Thyroid gland (tissue), 4 donors: ENCODE measurements at regions not wholly inside any gene's neighbourhood (a gene's known extent, or its start where the extent isn't known, plus 50 kb on each side); places are given as distances from the start of the nearest gene placed in this dataset.
A peak's percentile ranks its signal among the peaks of the same experiment; 100 is the strongest.

Experiments used
- DNase-seq, 2 donors: peaks; one replicate each; pipeline ENCODE4 v3.0.0-alpha.2; 2019
- H3K27ac ChIP-seq, 3 donors: fragments of 200-600 bp; sonication (generic); 1 replicate in 2 of 3; 2 replicates in 1 of 3; pipeline ENCODE4 v1.5.1; 2016 to 2019; ENCODE audit warnings: mild to moderate bottlenecking in 1 of 3, moderate library complexity in 1 of 3
- H3K27me3 ChIP-seq: fragments of 200-600 bp; sonication (generic); one replicate; pipeline ENCODE4 v1.5.1; 2019
- H3K36me3 ChIP-seq, 2 donors: fragments of 200-600 bp; sonication (generic); one replicate each; pipeline ENCODE4 v1.5.1; 2016 to 2019
- H3K4me1 ChIP-seq, 2 donors: fragments of 200-600 bp; sonication (generic); one replicate each; pipeline ENCODE4 v1.5.1; 2017 to 2019
- H3K4me3 ChIP-seq, 3 donors: fragments of 200-600 bp; sonication (generic); replicated peaks in 1 of 3; 1 replicate in 2 of 3; 2 replicates in 1 of 3; pipeline ENCODE4 v1.5.1; 2016; ENCODE audit warnings: mild to moderate bottlenecking in 1 of 3
- H3K9me3 ChIP-seq: fragments of 200-600 bp; sonication (generic); one replicate; pipeline ENCODE4 v1.5.1; 2017
- CTCF ChIP-seq, 6 experiments: fragments of 200-600 bp in 3 of 6; fragments of 450-650 bp in 3 of 6; sonication (generic) in 3 of 6; IDR thresholded peaks; one replicate each; pipeline ENCODE4 v1.5.1; 2016 to 2019; ENCODE audit warnings: antibody characterized with exemption in 6 of 6, mild to moderate bottlenecking in 2 of 6, inconsistent platforms in 1 of 6, moderate library complexity in 1 of 6
- POLR2A ChIP-seq, 2 donors: fragments of 450-650 bp; IDR thresholded peaks; one replicate each; pipeline ENCODE4 v1.6.1; 2017; ENCODE audit warnings: antibody characterized with exemption in 2 of 2, mild to moderate bottlenecking in 2 of 2, moderate library complexity in 1 of 2
- WGBS, 2 donors: methylation state at CpG; one replicate each; pipeline ENCODE4 v1.1.5; 2017; 5-methylcytosine and 5-hydroxymethylcytosine counted together
- intact Hi-C: fragments of 100-400 bp; cut with DNase I; formaldehyde crosslinking; loops from one replicate; pipeline ENCODE4 v1.15.1; 2023

GRCh38 chr4:133565379-133565778 lies 416.3 kb downstream of the PCDH10 start:
- no peaks in the 10 kb centered on the region for H3K27me3 ChIP-seq
- WGBS, 2 donors, result 0 to 6% methylated on average over 1 of the region's 1 CpG
- H3K4me3 ChIP-seq, result no peak overlapping the region
- H3K9me3 ChIP-seq, result no peaks in the 10 kb centered on the region
- DNase-seq, result no peak
- H3K36me3 ChIP-seq, result no peaks in the 10 kb centered on the region
- no peak for TF ChIP-seq CTCF (IDR thresholded peaks at IDR 0.05)
- no peak overlapping the region for H3K27ac ChIP-seq
- intact Hi-C loops, result no loop called here
- H3K4me1 ChIP-seq, result no peaks in the 10 kb centered on the region

GRCh38 chr4:133559987-133560386 lies 410.9 kb downstream of the PCDH10 start:
- intact Hi-C loops, result no loop called here
- H3K9me3 ChIP-seq, result no peaks in the 10 kb centered on the region
- peak; percentile 24 to 34 for DNase-seq

GRCh38 chr4:133555671-133556070 lies 406.6 kb downstream of the PCDH10 start:
- Histone ChIP-seq H3K4me3 (no peak overlapping the region), H3K27me3 (no peaks in the 10 kb centered on the region), H3K9me3 (no peaks in the 10 kb centered on the region), H3K36me3 (no peaks in the 10 kb centered on the region), H3K27ac (no peak overlapping the region), H3K4me1 (no peaks in the 10 kb centered on the region)
- TF ChIP-seq CTCF (IDR thresholded peaks at IDR 0.05) (no peak), POLR2A (IDR thresholded peaks at IDR 0.05) (no peak)
- no peak for DNase-seq
- WGBS, 2 donors, result 79 to 82% methylated on average over 1 of the region's 1 CpG
- intact Hi-C loops, result no loop called here

More at GRCh38 chr4:133559987-133560386, 410.9 kb downstream of the PCDH10 start:
- H3K4me3 ChIP-seq, result no peak overlapping the region
- H3K4me1 ChIP-seq, result no peaks in the 10 kb centered on the region
- H3K36me3 ChIP-seq, result no peaks in the 10 kb centered on the region
- no peaks in the 10 kb centered on the region for H3K27me3 ChIP-seq
- 34 to 45% methylated on average over 5 of the region's 6 CpGs for WGBS, 2 donors
- H3K27ac ChIP-seq, result no peak overlapping the region
- TF ChIP-seq CTCF (IDR thresholded peaks at IDR 0.05) (no peak), POLR2A (IDR thresholded peaks at IDR 0.05) (no peak)

- TF ChIP-seq CTCF (IDR thresholded peaks at IDR 0.05) (no peak), POLR2A (IDR thresholded peaks at IDR 0.05) (no peak)
- Histone ChIP-seq H3K9me3 (no peaks in the 10 kb centered on the region), H3K27ac (no peak overlapping the region), H3K4me1 (no peaks in the 10 kb centered on the region), H3K36me3 (no peaks in the 10 kb centered on the region), H3K4me3 (no peak overlapping the region), H3K27me3 (no peaks in the 10 kb centered on the region)
- 71 to 72% methylated on average over 4 of the region's 4 CpGs for WGBS, 2 donors
- DNase-seq, result no peak
- intact Hi-C loops, result no loop called here
These were observed 401.3 kb downstream of the PCDH10 start for GRCh38 chr4:133550436-133550835.

- H3K4me1 ChIP-seq, result no peaks in the 10 kb centered on the region
- no peak overlapping the region for H3K27ac ChIP-seq
- intact Hi-C loops, result no loop called here
- 93 to 94% methylated on average over 4 of the region's 4 CpGs for WGBS, 2 donors
- no peak for DNase-seq
- H3K9me3 ChIP-seq, result no peaks in the 10 kb centered on the region
- H3K27me3 ChIP-seq, result no peaks in the 10 kb centered on the region
- no peak overlapping the region for H3K4me3 ChIP-seq
- no peaks in the 10 kb centered on the region for H3K36me3 ChIP-seq
- TF ChIP-seq CTCF (IDR thresholded peaks at IDR 0.05) (no peak), POLR2A (IDR thresholded peaks at IDR 0.05) (no peak)
These were observed 395.0 kb downstream of the PCDH10 start for GRCh38 chr4:133544097-133544496.
